DND-41 (cell line): ENCODE measurements at regions not wholly inside any gene's neighbourhood (a gene's known extent, or its start where the extent isn't known, plus 50 kb on each side); places are given as distances from the start of the nearest gene placed in this dataset.

ENCODE experiments used
- ATAC-seq: fragments of 200-7000 bp; cut with Tn5 transposase; 3 replicates; pipeline ENCODE4 v1.9.1; 2021; ENCODE audit warnings: low read depth; ENCODE audit not compliant: insufficient read depth
- DNase-seq: peaks from one replicate; pipeline ENCODE4 v3.0.0-alpha.2; 2020
- H2AFZ ChIP-seq: 2 replicates; pipeline ENCODE4 v1.6.0; 2012; ENCODE audit warnings: low read depth, low read length
- H3K27ac ChIP-seq: 2 replicates; pipeline ENCODE4 v1.5.1; 2012; ENCODE audit warnings: low read length, inconsistent platforms
- H3K27me3 ChIP-seq: fragments of 200-600 bp; sonication (generic); 2 replicates; pipeline ENCODE4 v1.6.0; 2012; ENCODE audit warnings: low read length, mild to moderate bottlenecking, inconsistent platforms; ENCODE audit not compliant: insufficient read depth, poor library complexity
- H3K36me3 ChIP-seq: 2 replicates; pipeline ENCODE4 v1.5.1; 2012; ENCODE audit warnings: low read length, inconsistent platforms; ENCODE audit not compliant: insufficient read depth
- H3K4me1 ChIP-seq: 2 replicates; pipeline ENCODE4 v1.5.1; 2012; ENCODE audit warnings: mild to moderate bottlenecking, low read length; ENCODE audit not compliant: insufficient read depth
- H3K4me2 ChIP-seq: 2 replicates; pipeline ENCODE4 v1.6.0; 2012; ENCODE audit warnings: mild to moderate bottlenecking, moderate library complexity, low read length, inconsistent platforms; ENCODE audit not compliant: insufficient read depth
- H3K4me3 ChIP-seq, 2 experiments: fragments of 200-600 bp in 1 of 2; shearing (Covaris generic) in 1 of 2; 2 replicates each; pipeline ENCODE4 v1.5.1; 2012 to 2016; ENCODE audit warnings: inconsistent platforms in 2 of 2, low read length in 2 of 2, mild to moderate bottlenecking in 2 of 2, low read depth in 1 of 2, moderate library complexity in 1 of 2
- H3K79me2 ChIP-seq: 2 replicates; pipeline ENCODE4 v1.6.0; 2012; ENCODE audit warnings: low read length, inconsistent platforms; ENCODE audit not compliant: insufficient read depth
- H3K9ac ChIP-seq: 2 replicates; pipeline ENCODE4 v1.6.0; 2012; ENCODE audit warnings: low read depth, mild to moderate bottlenecking, inconsistent platforms, low read length, moderate library complexity
- H3K9me3 ChIP-seq: 2 replicates; pipeline ENCODE4 v1.5.1; 2012; ENCODE audit warnings: low read length, moderate library complexity, mild to moderate bottlenecking, inconsistent platforms; ENCODE audit not compliant: insufficient read depth, severe bottlenecking
- H4K20me1 ChIP-seq: 2 replicates; pipeline ENCODE4 v1.6.0; 2012; ENCODE audit warnings: low read length; ENCODE audit not compliant: insufficient read depth
- CTCF ChIP-seq: IDR thresholded peaks from 2 replicates; pipeline ENCODE4 v1.5.1; 2012; ENCODE audit warnings: borderline replicate concordance, low read length, moderate library complexity, mild to moderate bottlenecking; ENCODE audit not compliant: poor library complexity, severe bottlenecking; ENCODE audit errors: extremely low read depth
- EZH2 ChIP-seq: IDR thresholded peaks from 3 replicates; pipeline ENCODE4 v1.6.1; 2012; ENCODE audit warnings: borderline replicate concordance, low read depth, mild to moderate bottlenecking, moderate library complexity, low read length, inconsistent platforms; ENCODE audit not compliant: severe bottlenecking

DNA sequence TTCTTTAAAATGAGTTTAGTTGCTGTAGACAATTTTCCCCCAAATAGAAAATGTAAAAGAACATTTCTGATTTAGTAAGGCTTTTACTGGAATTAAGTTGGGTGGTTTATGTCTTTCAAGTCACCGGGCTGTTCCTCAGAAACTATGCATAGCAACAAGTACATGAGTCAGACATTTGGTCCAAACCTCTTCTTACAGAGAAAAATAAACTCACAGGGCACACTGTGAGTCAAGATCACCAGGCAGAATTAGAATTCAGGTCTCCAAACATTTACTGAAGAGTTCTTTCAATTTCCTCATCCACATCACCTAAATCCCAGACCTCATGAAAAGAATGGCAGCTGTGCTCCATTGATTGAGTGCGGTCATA is 476.1 kb upstream of the SOX5 start:
- H3K4me1 ChIP-seq, result peaks cover 72% of the 10 kb centered on the region
- H3K4me3 ChIP-seq, result peak overlapping the region in 1 of 2 experiments; percentile 17; a peak in 2 of 4 replicates
- peaks cover 5% of the 10 kb centered on the region for H3K9me3 ChIP-seq
- peak overlapping the region; percentile 60 for H3K4me2 ChIP-seq
- no peak overlapping the region for H2AFZ ChIP-seq
- H3K27ac ChIP-seq, result peak overlapping the region; percentile 95
- ATAC-seq (peak; percentile 46), DNase-seq (peak; percentile 54)
- H4K20me1 ChIP-seq, result no peaks in the 10 kb centered on the region
- H3K9ac ChIP-seq, result peak overlapping the region; percentile 60
- no peaks in the 10 kb centered on the region for H3K36me3 ChIP-seq
- H3K79me2 ChIP-seq, result peaks cover 3% of the 10 kb centered on the region; the same call in 1 of the 2 replicates
- no peaks in the 10 kb centered on the region for H3K27me3 ChIP-seq
- TF ChIP-seq EZH2 (no peak), CTCF (no peak)

DNA sequence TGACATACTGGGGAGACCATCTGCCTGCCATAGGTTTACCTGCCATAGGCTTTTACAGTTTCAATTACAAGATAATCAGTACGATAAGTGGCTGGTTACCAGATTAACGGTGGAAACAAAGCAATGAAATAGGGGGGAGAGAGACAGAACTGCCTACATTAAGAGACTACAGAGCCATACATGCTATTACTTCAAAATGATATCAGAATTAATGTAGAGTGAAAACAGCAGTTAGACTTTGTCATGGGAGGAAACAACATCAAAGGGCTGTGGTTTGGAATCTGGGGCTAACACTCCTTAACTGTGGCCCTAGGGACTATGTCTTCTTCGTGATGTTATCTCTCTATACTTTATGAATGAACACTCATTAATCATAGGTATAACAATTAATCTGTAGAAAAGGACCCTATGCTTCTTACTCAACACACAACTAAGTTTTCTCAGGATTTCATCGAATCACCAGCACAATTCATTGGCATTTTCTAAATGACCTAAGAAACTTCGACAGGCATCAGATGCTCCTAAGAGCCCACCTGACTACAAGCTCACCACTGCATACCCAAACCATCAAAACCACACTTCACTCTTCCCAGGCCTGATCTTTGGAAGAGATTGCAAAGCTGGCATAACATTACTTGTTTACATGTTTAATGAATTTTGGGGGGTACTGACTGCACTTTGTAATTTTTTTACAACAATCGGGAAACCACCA is 475.6 kb upstream of the SOX5 start:
- Histone ChIP-seq H3K36me3 (no peaks in the 10 kb centered on the region), H3K27ac (peak overlapping the region; percentile 95), H4K20me1 (no peaks in the 10 kb centered on the region), H3K4me2 (peak overlapping the region; percentile 60), H3K4me1 (peaks cover 72% of the 10 kb centered on the region), H3K4me3 (peak overlapping the region in 1 of 2 experiments; percentile 45; a peak in 2 of 4 replicates), H3K9ac (peak overlapping the region; percentile 60), H2AFZ (0 out of 2 replicates have a peak overlapping the region, but pooled peaks have one; percentile 40), H3K27me3 (no peaks in the 10 kb centered on the region), H3K79me2 (peaks cover 3% of the 10 kb centered on the region; the same call in 1 of the 2 replicates), H3K9me3 (peaks cover 6% of the 10 kb centered on the region)
- TF ChIP-seq EZH2 (no peak), CTCF (no peak)
- peak; percentile 81 for DNase-seq
- peak; percentile 85 for ATAC-seq

DNA sequence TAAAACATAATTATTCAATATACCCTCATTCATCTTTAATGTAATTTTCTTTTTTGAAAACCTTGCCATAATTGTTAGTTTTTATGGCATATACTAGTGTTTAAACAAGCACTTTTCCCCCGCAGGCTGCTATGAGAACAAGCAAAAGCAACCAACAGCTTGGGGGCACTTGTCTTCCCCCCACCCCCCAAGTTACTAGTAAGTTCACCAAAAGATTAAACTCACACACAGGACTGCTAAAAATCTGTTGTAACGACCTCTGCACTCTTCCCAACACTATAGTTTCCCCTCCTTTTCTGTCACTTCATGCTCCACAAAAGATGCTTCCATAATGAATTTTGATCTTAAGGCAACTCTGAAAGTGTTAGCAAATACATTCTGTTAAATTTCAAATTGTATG is 474.9 kb upstream of the SOX5 start:
- peak; percentile 25 for ATAC-seq
- TF ChIP-seq EZH2, result no peak
- TF ChIP-seq CTCF, result peak; percentile 15
- Histone ChIP-seq H3K9me3 (peaks cover 6% of the 10 kb centered on the region), H3K27me3 (no peaks in the 10 kb centered on the region), H3K79me2 (peaks cover 3% of the 10 kb centered on the region; the same call in 1 of the 2 replicates), H3K4me2 (peak overlapping the region; percentile 60), H3K36me3 (no peaks in the 10 kb centered on the region), H3K9ac (peak overlapping the region; percentile 60), H3K4me1 (peaks cover 72% of the 10 kb centered on the region), H3K27ac (peak overlapping the region; percentile 95), H4K20me1 (no peaks in the 10 kb centered on the region), H2AFZ (peak overlapping the region; percentile 40; the same call in 1 of the 2 replicates), H3K4me3 (peak overlapping the region; percentile 8 to 45; a peak in 3 of 4 replicates)
- peak; percentile 69 for DNase-seq
